GM18873 (cell line): ENCODE measurements at regions not wholly inside any gene's neighbourhood (a gene's known extent, or its start where the extent isn't known, plus 50 kb on each side); places are given as distances from the start of the nearest gene placed in this dataset.
"Not testable (repeated sequence)": the region's sequence is repeated elsewhere in the genome, so short reads cannot be mapped to it uniquely, and the experiment has no call there.

ENCODE experiments used
- ATAC-seq: cut with Tn5 transposase; IDR thresholded peaks from one replicate; pipeline ENCODE4 v1.9.1; 2021; ENCODE audit warnings: mild to moderate bottlenecking, moderate library complexity, moderate number of reproducible peaks; ENCODE audit not compliant: unreplicated experiment, low FRiP score

- ATAC-seq, result no peak
These were observed 468.7 kb upstream of the FANCL start for GRCh38 chr2:58709687-58710354.

GRCh38 chr2:58709274-58709673 lies 468.1 kb upstream of the FANCL start:
- no peak for ATAC-seq

- ATAC-seq, result no peak
These were observed 467.4 kb upstream of the FANCL start for GRCh38 chr2:58708565-58708964.

- ATAC-seq, result no peak
These were observed 461.3 kb upstream of the FANCL start for GRCh38 chr2:58702302-58702885.

GRCh38 chr2:58701688-58702301 lies 460.7 kb upstream of the FANCL start:
- ATAC-seq, result no peak

GRCh38 chr2:58700591-58700990 lies 459.5 kb upstream of the FANCL start:
- no peak for ATAC-seq

- no peak for ATAC-seq
These were observed 458.3 kb upstream of the FANCL start for GRCh38 chr2:58699411-58699810.

GRCh38 chr2:58698620-58699019 lies 457.5 kb upstream of the FANCL start:
- ATAC-seq, result no peak

- not testable (repeated sequence) for ATAC-seq
These were observed 453.0 kb upstream of the FANCL start for GRCh38 chr2:58694114-58694513.

- not testable (repeated sequence) for ATAC-seq
These were observed 449.9 kb upstream of the FANCL start for GRCh38 chr2:58691041-58691440.

- no peak for ATAC-seq
These were observed 447.7 kb upstream of the FANCL start for GRCh38 chr2:58688813-58689212.

- no peak for ATAC-seq
These were observed 445.7 kb upstream of the FANCL start for GRCh38 chr2:58686776-58687175.

- ATAC-seq, result no peak
These were observed 439.7 kb upstream of the FANCL start for GRCh38 chr2:58680755-58681310.

GRCh38 chr2:58677748-58678147 lies 436.6 kb upstream of the FANCL start:
- ATAC-seq, result no peak

- ATAC-seq, result no peak
These were observed 430.6 kb upstream of the FANCL start for GRCh38 chr2:58671675-58672074.

GRCh38 chr2:58669998-58670397 lies 428.9 kb upstream of the FANCL start:
- ATAC-seq, result no peak

- no peak for ATAC-seq
These were observed 426.1 kb upstream of the FANCL start for GRCh38 chr2:58667137-58667774.

GRCh38 chr2:58666323-58666970 lies 425.3 kb upstream of the FANCL start:
- ATAC-seq, result no peak

GRCh38 chr2:58665154-58665553 lies 424.0 kb upstream of the FANCL start:
- no peak for ATAC-seq

GRCh38 chr2:58664523-58665151 lies 423.5 kb upstream of the FANCL start:
- ATAC-seq, result no peak
